ENCODE measurements at regions not wholly inside any gene's neighbourhood (a gene's known extent, or its start where the extent isn't known, plus 50 kb on each side); places are given as distances from the start of the nearest gene placed in this dataset.

DNA sequence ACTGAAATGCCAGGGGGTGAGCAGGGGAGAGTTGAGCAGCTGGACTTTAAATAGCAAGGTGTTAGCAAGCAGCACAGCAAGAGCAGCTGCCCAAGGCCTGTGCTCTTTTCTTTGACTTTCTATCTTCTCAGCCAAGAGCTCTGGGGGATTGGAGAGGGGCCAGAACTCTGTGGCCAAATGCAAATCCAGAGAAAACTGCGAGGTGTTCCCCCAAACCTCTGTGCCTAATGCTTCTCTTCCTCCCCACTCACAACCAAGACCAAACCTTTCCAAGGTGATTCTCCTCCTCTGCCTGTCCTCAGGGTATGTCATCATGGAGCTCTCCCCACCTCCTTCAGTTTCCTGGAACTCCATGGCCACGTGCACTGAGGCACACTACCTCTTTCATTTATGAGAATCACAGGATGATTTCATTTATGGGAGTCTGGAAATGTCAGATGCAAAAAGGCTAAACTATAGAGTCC, 118.7 kb upstream of the WWC1 start:
- DNase-seq (ENCODE audit: extremely low read depth in 1 of 2, low read depth in 1 of 2) = no peak

- DNase-seq (ENCODE audit: extremely low read depth in 1 of 2, low read depth in 1 of 2) = no peak
Observed at GRCh38 chr5:168174376-168174775, 117.1 kb upstream of the WWC1 start.

- DNase-seq (ENCODE audit: extremely low read depth in 1 of 2, low read depth in 1 of 2) = no peak
Observed at GRCh38 chr5:168176251-168176650, 115.2 kb upstream of the WWC1 start.

DNA sequence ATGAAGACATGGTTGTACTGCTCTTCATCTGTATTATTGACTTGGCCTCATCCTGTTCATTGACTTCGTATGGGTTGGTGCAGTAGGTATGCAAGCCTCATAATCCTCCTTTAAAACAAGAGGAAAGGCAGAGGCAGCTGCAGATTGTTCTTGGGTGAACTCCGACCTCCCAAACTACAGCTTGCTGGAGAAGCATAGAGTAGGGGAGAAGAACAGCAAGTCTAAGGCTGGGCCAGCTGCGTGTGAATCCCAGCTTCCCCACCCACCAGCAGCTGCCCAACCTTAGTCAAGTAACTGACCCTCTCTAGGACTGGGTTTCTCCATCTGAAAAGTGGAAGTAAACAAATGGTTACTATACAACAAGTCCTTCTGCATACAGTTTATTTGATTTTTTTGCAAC, 114.5 kb upstream of the WWC1 start:
- DNase-seq (ENCODE audit: extremely low read depth in 1 of 2, low read depth in 1 of 2) = no peak

GRCh38 chr5:168177831-168178450, 113.5 kb upstream of the WWC1 start:
- DNase-seq (ENCODE audit: extremely low read depth in 1 of 2, low read depth in 1 of 2) = no peak

- no peak for DNase-seq (ENCODE audit: extremely low read depth in 1 of 2, low read depth in 1 of 2)
Observed at GRCh38 chr5:168179192-168179593, 112.3 kb upstream of the WWC1 start.

- no peak for DNase-seq (ENCODE audit: extremely low read depth in 1 of 2, low read depth in 1 of 2)
Observed at GRCh38 chr5:168182269-168182668, 109.2 kb upstream of the WWC1 start.

- DNase-seq (ENCODE audit: extremely low read depth in 1 of 2, low read depth in 1 of 2) = no peak
Observed at GRCh38 chr5:168184103-168184502, 107.3 kb upstream of the WWC1 start.

- no peak for DNase-seq (ENCODE audit: extremely low read depth in 1 of 2, low read depth in 1 of 2)
Observed at GRCh38 chr5:168186289-168187074, 105.0 kb upstream of the WWC1 start.

- DNase-seq (ENCODE audit: extremely low read depth in 1 of 2, low read depth in 1 of 2) = no peak
Observed at GRCh38 chr5:168187614-168188013, 103.8 kb upstream of the WWC1 start.

DNA sequence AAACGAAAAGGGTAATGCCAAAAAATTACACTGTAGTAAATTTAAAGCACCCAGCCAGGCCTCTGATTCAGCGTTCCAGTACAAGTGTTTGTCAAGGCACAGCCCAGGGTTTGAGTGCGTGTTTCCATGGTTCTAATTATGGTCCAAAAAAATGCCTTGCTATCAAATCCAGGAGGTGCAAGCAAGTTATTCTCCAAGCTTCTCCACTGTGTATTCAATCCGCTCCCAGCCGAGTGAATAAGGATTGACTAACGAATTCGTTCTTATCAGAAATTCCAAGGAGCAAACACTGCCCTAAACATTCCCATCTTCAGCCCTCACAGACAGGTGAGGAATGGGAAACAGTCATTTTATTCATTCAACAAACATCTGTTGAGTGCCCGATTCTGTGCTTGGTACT, 103.3 kb upstream of the WWC1 start:
- no peak for DNase-seq (ENCODE audit: extremely low read depth in 1 of 2, low read depth in 1 of 2)

GRCh38 chr5:168192120-168192519, 99.3 kb upstream of the WWC1 start:
- no peak for DNase-seq (ENCODE audit: extremely low read depth in 1 of 2, low read depth in 1 of 2)

GRCh38 chr5:168193493-168194250, 97.8 kb upstream of the WWC1 start:
- DNase-seq (ENCODE audit: extremely low read depth in 1 of 2, low read depth in 1 of 2) = no peak

- DNase-seq (ENCODE audit: extremely low read depth in 1 of 2, low read depth in 1 of 2) = no peak
Observed at GRCh38 chr5:168195110-168195509, 96.3 kb upstream of the WWC1 start.

DNA sequence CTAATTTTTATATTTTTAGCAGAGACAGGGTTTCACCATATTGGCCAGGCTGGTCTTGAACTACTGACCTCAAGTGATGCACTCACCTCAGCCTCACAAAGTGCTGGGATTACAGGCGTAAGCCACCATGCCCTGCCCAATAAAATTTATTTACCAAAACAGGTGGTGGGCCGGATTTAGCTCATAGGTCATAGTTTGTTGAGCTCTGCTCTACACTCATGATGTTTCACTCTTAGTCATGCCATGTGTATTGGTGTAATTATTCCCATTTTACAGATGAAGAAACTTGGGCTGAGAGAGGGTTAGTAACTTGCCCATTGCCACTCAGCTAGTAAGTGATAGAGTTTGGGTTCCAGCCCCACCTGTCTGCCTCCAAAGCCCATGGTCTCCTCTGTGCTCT, 93.1 kb upstream of the WWC1 start:
- DNase-seq (ENCODE audit: extremely low read depth in 1 of 2, low read depth in 1 of 2) = no peak

DNA sequence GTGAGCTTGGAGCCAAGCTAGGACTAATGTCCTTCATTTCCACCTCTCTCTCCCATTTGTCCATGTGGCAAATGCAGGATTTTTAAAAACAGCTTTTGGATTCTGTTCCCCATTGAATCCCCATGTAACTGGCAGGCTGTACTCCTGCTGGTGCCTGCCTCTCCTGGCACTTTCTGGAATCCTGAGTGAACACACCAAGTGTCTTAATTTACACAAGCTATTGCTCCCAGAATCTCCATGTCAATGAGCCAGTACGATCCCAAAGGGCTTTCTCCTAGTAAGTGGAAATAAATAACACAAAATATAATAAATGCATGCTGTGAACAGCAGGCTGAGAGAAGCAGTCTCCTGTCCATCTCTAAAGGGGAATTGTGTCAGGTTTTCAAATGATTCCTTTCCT, 88.4 kb upstream of the WWC1 start:
- no peak for DNase-seq (ENCODE audit: extremely low read depth in 1 of 2, low read depth in 1 of 2)

- no peak for DNase-seq (ENCODE audit: extremely low read depth in 1 of 2, low read depth in 1 of 2)
Observed at GRCh38 chr5:168204165-168204564, 87.3 kb upstream of the WWC1 start.

DNA sequence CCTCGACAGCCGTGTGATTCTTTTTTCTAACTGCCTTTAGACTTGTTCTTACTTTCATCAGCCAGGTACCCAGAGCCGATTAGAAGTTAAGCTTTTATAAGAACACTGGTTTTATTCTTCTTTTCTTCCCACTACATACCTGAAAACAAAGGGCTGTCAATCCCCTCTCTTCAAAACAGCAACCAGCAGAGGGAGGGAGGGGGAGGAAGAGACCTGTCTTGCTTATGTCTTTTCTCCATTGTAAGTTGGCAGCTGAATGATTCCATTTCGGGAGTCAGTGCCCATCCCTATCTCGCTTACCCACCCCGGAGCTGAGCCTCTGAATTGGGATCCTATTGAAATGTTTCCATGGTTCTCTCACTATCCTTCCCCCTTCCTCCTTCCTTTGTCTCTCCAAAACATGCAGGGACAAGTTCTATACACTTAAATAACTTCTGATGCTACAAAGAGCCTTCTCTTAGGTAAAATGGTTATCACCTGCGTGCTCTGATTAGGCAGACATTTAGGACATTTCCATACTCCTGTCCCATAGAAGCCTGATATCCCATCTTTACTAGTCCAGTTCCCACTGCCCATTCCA, 83.9 kb upstream of the WWC1 start:
- DNase-seq (ENCODE audit: extremely low read depth in 1 of 2, low read depth in 1 of 2) = no peak

GRCh38 chr5:168209244-168209995, 82.0 kb upstream of the WWC1 start:
- DNase-seq (ENCODE audit: extremely low read depth in 1 of 2, low read depth in 1 of 2) = no peak

- no peak for DNase-seq (ENCODE audit: extremely low read depth in 1 of 2, low read depth in 1 of 2)
Observed at GRCh38 chr5:168209997-168210396, 81.4 kb upstream of the WWC1 start.

DNA sequence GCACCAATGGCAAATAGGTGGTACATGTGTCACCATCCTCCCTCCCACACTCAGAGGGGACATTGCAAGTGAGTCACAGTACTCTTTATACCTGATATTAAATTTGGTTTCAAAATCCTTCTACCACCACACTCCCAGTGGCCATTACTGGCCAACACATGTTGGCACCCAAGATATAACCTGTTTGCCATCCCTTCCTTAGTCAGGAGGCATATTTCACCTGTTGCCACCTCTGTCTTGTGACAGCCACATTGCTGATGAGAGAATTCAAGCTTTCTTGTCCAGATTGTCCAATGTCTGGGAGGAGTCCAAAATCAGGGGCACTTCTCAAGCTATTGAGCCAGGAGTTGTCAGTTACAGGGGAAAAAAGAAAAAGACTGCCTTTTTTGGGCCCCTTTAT, 80.2 kb upstream of the WWC1 start:
- no peak for DNase-seq (ENCODE audit: extremely low read depth in 1 of 2, low read depth in 1 of 2)
